B cell (primary cell): ENCODE measurements at regions not wholly inside any gene's neighbourhood (a gene's known extent, or its start where the extent isn't known, plus 50 kb on each side); places are given as distances from the start of the nearest gene placed in this dataset.

Experiments used
- ATAC-seq: fragments of 200-7000 bp; cut with Tn5 transposase; one replicate; pipeline ENCODE4 v1.10.0; 2021; ENCODE audit warnings: low read depth, mild to moderate bottlenecking, moderate number of reproducible peaks, moderate library complexity
- CTCF ChIA-PET: fragments of 350-600 bp; sonication (Branson Sonifier 250); formaldehyde crosslinking; loops from one replicate; lab custom pipeline; 2021; ENCODE audit warnings: antibody characterized with exemption, inconsistent platforms; lab: Charles Lee
- POLR2A ChIA-PET: fragments of 350-600 bp; sonication (Branson Sonifier 250); formaldehyde crosslinking; loops from one replicate; lab custom pipeline; 2021; ENCODE audit warnings: antibody characterized with exemption; lab: Charles Lee
- DNase-seq: peaks from one replicate; pipeline ENCODE4 v3.0.0; 2013
- H2AFZ ChIP-seq: 2 replicates; pipeline ENCODE4 v1.6.1; 2012; ENCODE audit warnings: mild to moderate bottlenecking, low read depth, low read length; ENCODE audit not compliant: insufficient read depth, poor library complexity, severe bottlenecking
- H3K27ac ChIP-seq, 2 donors: 1 replicate in 1 of 2; 2 replicates in 1 of 2; pipeline ENCODE4 v1.5.1; 2012 to 2013; ENCODE audit warnings: low read length in 2 of 2, mild to moderate bottlenecking in 2 of 2, moderate library complexity in 1 of 2
- H3K27me3 ChIP-seq, 4 experiments: fragments of 200-600 bp in 1 of 4; sonication (generic) in 1 of 4; replicated peaks in 1 of 4; 1 replicate in 2 of 4; 2 replicates in 2 of 4; pipeline versions ENCODE4 v1.6.1 to v1.7.0; 2013 to 2016; ENCODE audit warnings: low read length in 3 of 4, mild to moderate bottlenecking in 2 of 4, mixed read lengths in 1 of 4, moderate library complexity in 1 of 4; ENCODE audit not compliant: insufficient read depth in 4 of 4, control insufficient read depth in 3 of 4; ENCODE audit errors: control extremely low read depth in 1 of 4
- H3K36me3 ChIP-seq, 2 experiments: replicated peaks in 1 of 2; 1 replicate in 1 of 2; 2 replicates in 1 of 2; pipeline versions ENCODE4 v1.6.1 to v1.7.1; 2013; ENCODE audit warnings: low read length in 1 of 2; ENCODE audit not compliant: insufficient read depth in 2 of 2, control insufficient read depth in 1 of 2; ENCODE audit errors: control extremely low read depth in 1 of 2, extremely low read depth in 1 of 2
- H3K4me1 ChIP-seq, 2 donors: fragments of 200-600 bp in 1 of 2; sonication (generic) in 1 of 2; 1 replicate in 1 of 2; 2 replicates in 1 of 2; pipeline versions ENCODE4 v1.5.1 to v1.6.1; 2013 to 2017; ENCODE audit warnings: low read length in 2 of 2; ENCODE audit not compliant: control insufficient read depth in 2 of 2, insufficient read depth in 2 of 2
- H3K4me2 ChIP-seq: replicated peaks from 2 replicates; pipeline ENCODE3; 2012; ENCODE audit warnings: mild to moderate bottlenecking, low read depth, low read length; ENCODE audit not compliant: poor library complexity, severe bottlenecking
- H3K4me3 ChIP-seq, 5 experiments: fragments of 200-600 bp in 1 of 5; sonication (generic) in 1 of 5; 1 replicate in 3 of 5; 2 replicates in 2 of 5; pipeline versions ENCODE4 v1.5.1 to v1.7.0; 2011 to 2016; ENCODE audit warnings: low read length in 4 of 5, mild to moderate bottlenecking in 4 of 5, low read depth in 2 of 5, control low read depth in 1 of 5, moderate library complexity in 1 of 5; ENCODE audit not compliant: insufficient read depth in 1 of 5; ENCODE audit errors: control extremely low read depth in 1 of 5, extremely low read depth in 1 of 5
- H3K79me2 ChIP-seq: fragments of 200-600 bp; sonication (generic); one replicate; pipeline ENCODE4 v1.6.0; 2016; ENCODE audit warnings: low read length; ENCODE audit not compliant: control insufficient read depth, insufficient read depth
- H3K9ac ChIP-seq: fragments of 200-600 bp; sonication (generic); 2 replicates; pipeline ENCODE4 v1.6.1; 2017; ENCODE audit warnings: mild to moderate bottlenecking, low read length, moderate library complexity
- H3K9me3 ChIP-seq, 3 donors: one replicate each; pipeline versions ENCODE4 v1.6.1 to v1.7.1; 2013; ENCODE audit warnings: low read length in 2 of 3; ENCODE audit not compliant: control insufficient read depth in 2 of 3, insufficient read depth in 1 of 3; ENCODE audit errors: control extremely low read depth in 1 of 3
- H4K20me1 ChIP-seq: 2 replicates; pipeline ENCODE4 v1.6.0; 2012; ENCODE audit warnings: mild to moderate bottlenecking, low read length; ENCODE audit not compliant: insufficient read depth, control insufficient read depth, poor library complexity, severe bottlenecking
- H3K27ac Mint-ChIP-seq: one replicate; pipeline ENCODE4 v1.8.0; 2021; ENCODE audit warnings: mixed read lengths
- H3K27me3 Mint-ChIP-seq: one replicate; pipeline ENCODE4 v1.8.0; 2021; ENCODE audit warnings: mixed read lengths
- H3K4me1 Mint-ChIP-seq: one replicate; pipeline ENCODE4 v1.8.0; 2021; ENCODE audit warnings: mixed read lengths
- H3K4me3 Mint-ChIP-seq: one replicate; pipeline ENCODE4 v1.8.0; 2021; ENCODE audit warnings: mixed read lengths
- H3K9me3 Mint-ChIP-seq: one replicate; pipeline ENCODE4 v1.8.0; 2022; ENCODE audit warnings: mixed read lengths; ENCODE audit not compliant: insufficient read depth
- EZH2 ChIP-seq: IDR thresholded peaks from 2 replicates; pipeline ENCODE4 v1.6.1; 2012; ENCODE audit warnings: borderline replicate concordance, low read depth, mild to moderate bottlenecking, moderate library complexity, low read length; ENCODE audit not compliant: insufficient read depth, poor library complexity, severe bottlenecking
- WGBS: methylation state at CpG from one replicate; pipeline ENCODE4 v1.1.5; 2013; ENCODE audit warnings: missing lambda C conversion rate; ENCODE audit not compliant: insufficient coverage; 5-methylcytosine and 5-hydroxymethylcytosine counted together
- intact Hi-C: fragments of 100-400 bp; cut with micrococcal nuclease; formaldehyde crosslinking; loops from one replicate; pipeline ENCODE4 v1.10.0; 2022
- TF ChIP-seq, protein P1 (sequence below): fragments of 200-600 bp; IDR thresholded peaks from one replicate; pipeline ENCODE4 v1.8.0; 2022; ENCODE audit warnings: antibody characterized with exemption, mild to moderate bottlenecking

DNA sequence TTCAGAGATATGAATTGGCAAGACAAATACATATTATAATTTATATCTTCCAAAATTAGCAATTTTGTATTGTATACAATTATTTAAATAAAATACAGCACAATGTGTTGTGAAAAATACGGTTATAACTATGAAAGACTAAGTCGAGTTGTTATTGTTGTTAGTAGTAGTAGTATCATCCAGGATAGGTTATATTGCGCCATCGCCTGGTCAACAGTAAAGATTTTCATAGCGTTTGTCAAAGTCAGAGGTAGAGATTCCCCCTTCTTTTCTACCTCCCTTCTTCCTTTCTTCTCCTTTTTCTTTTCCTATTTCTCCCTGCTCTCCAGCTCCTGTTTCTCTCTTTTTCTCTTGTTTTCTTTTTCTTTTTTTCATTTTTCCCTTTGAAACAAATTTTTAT lies 499.1 kb upstream of the EPHA5 start:
- no peak for DNase-seq
- POLR2A ChIA-PET = no interaction called here
- no peaks in the 10 kb centered on the region for H3K9me3 Mint-ChIP-seq

DNA sequence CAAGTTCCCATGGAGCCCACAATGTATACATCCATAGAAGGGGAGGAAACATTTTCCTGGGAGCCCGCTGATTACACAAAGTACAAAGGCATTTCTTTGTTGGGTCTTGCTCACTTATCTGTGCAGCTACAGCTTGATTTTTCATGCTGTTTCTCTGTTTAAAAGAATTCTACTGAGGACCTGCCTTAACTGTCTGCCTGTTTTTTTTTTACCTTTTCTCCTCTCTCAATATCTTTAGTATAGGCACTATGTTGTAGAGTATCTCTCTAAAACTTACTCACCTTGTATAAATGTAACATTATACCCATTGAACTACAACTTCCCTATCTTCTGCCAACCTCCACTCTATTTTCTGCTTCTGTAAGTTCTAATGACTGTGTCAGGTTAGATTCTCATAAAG lies 494.6 kb upstream of the EPHA5 start:
- Mint-ChIP-seq H3K27ac (no peak overlapping the region), H3K4me3 (no peak overlapping the region), H3K4me1 (no peaks in the 10 kb centered on the region), H3K9me3 (no peaks in the 10 kb centered on the region), H3K27me3 (no peaks in the 10 kb centered on the region)
- H4K20me1 ChIP-seq = no peaks in the 10 kb centered on the region
- H3K27me3 ChIP-seq = no peaks in the 10 kb centered on the region
- H3K9ac ChIP-seq = no peak overlapping the region
- ATAC-seq (no peak), DNase-seq (no peak)
- no peak overlapping the region for H3K27ac ChIP-seq
- peaks cover 0 to 4% (median 4%) of the 10 kb centered on the region in 3 donors for H3K9me3 ChIP-seq
- no peak overlapping the region for H3K4me3 ChIP-seq
- ChIA-PET POLR2A (no interaction called here), CTCF (no interaction called here)
- H2AFZ ChIP-seq = no peak overlapping the region
- TF ChIP-seq, protein P1, sequence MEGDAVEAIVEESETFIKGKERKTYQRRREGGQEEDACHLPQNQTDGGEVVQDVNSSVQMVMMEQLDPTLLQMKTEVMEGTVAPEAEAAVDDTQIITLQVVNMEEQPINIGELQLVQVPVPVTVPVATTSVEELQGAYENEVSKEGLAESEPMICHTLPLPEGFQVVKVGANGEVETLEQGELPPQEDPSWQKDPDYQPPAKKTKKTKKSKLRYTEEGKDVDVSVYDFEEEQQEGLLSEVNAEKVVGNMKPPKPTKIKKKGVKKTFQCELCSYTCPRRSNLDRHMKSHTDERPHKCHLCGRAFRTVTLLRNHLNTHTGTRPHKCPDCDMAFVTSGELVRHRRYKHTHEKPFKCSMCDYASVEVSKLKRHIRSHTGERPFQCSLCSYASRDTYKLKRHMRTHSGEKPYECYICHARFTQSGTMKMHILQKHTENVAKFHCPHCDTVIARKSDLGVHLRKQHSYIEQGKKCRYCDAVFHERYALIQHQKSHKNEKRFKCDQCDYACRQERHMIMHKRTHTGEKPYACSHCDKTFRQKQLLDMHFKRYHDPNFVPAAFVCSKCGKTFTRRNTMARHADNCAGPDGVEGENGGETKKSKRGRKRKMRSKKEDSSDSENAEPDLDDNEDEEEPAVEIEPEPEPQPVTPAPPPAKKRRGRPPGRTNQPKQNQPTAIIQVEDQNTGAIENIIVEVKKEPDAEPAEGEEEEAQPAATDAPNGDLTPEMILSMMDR = no peak
- TF ChIP-seq EZH2 = no peak
- no peaks in the 10 kb centered on the region for H3K4me1 ChIP-seq
- 100% methylated on average over 1 of the region's 1 CpG for WGBS
- H3K79me2 ChIP-seq = no peaks in the 10 kb centered on the region
- no peak overlapping the region for H3K4me2 ChIP-seq
- intact Hi-C loops = no loop called here
- H3K36me3 ChIP-seq = no peaks in the 10 kb centered on the region

More for the DNA sequence above, 499.1 kb upstream of the EPHA5 start:
- intact Hi-C loops = no loop called here
- Histone ChIP-seq H3K9me3 (peaks cover 0 to 4% (median 0%) of the 10 kb centered on the region in 3 donors), H3K36me3 (no peaks in the 10 kb centered on the region), H3K4me2 (no peak overlapping the region), H4K20me1 (no peaks in the 10 kb centered on the region), H3K4me1 (no peaks in the 10 kb centered on the region), H3K27me3 (no peaks in the 10 kb centered on the region), H3K79me2 (no peaks in the 10 kb centered on the region), H3K9ac (no peak overlapping the region), H3K27ac (no peak overlapping the region), H3K4me3 (no peak overlapping the region), H2AFZ (no peak overlapping the region)
- TF ChIP-seq EZH2 = no peak
- TF ChIP-seq, protein P1 = no peak
- Mint-ChIP-seq H3K4me1 (no peaks in the 10 kb centered on the region), H3K27me3 (no peaks in the 10 kb centered on the region), H3K4me3 (no peak overlapping the region), H3K27ac (no peak overlapping the region)
- ATAC-seq = no peak
- CTCF ChIA-PET = no interaction called here
- WGBS = no CpG with 5 or more reads among the region's 5 CpGs
